Activated CD8-positive, alpha-beta memory T cell treated with anti-CD3 and anti-CD28 coated beads, Interleukin-2, amount 50 U/mL, for 48 hours (primary cell): ENCODE measurements at regions not wholly inside any gene's neighbourhood (a gene's known extent, or its start where the extent isn't known, plus 50 kb on each side); places are given as distances from the start of the nearest gene placed in this dataset.
A peak's percentile ranks its signal among the peaks of the same experiment; 100 is the strongest.

Experiments used
- DNase-seq: peaks from one replicate; pipeline ENCODE4 v3.0.0-alpha.2; 2020

DNA sequence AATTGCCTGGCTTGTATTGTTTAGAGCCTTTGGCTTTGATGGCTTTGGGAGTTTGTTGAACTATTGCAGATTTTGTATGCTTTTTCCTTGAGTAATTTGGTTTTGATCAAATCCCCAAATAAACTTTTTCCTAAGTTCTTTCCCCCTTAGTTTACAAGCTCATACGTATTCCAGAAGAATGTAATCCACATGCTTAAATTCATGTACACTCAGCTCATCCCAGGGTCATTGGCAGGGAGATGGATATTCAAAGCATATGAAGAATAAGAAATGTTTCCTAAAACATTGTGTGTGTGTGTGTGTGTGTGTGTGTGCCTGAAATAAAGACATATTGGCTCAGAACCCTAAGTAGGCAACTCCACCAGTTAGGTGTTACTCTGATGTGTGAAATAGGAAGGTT lies 89.4 kb downstream of the TMEM30B start:
- no peak for DNase-seq

DNA sequence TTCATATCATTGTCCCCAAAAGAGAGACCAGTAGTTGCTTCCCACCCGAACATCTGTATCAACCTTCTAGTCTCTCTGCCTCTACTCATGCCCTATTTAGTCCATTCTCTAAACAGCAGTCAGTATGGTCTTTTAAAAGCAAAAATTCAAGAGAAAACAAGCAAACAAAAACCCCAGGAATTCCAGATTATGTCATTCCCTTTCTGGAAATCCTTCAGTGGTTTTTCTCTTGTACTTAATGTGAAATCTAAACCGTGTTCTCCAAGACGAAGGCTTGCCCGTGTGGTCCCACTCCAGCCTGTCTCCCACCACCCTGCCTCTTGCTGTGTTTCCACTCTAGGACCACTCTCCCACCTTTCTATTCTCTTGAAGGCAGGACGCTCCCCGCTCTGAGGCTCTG lies 90.8 kb downstream of the TMEM30B start:
- no peak for DNase-seq

DNA sequence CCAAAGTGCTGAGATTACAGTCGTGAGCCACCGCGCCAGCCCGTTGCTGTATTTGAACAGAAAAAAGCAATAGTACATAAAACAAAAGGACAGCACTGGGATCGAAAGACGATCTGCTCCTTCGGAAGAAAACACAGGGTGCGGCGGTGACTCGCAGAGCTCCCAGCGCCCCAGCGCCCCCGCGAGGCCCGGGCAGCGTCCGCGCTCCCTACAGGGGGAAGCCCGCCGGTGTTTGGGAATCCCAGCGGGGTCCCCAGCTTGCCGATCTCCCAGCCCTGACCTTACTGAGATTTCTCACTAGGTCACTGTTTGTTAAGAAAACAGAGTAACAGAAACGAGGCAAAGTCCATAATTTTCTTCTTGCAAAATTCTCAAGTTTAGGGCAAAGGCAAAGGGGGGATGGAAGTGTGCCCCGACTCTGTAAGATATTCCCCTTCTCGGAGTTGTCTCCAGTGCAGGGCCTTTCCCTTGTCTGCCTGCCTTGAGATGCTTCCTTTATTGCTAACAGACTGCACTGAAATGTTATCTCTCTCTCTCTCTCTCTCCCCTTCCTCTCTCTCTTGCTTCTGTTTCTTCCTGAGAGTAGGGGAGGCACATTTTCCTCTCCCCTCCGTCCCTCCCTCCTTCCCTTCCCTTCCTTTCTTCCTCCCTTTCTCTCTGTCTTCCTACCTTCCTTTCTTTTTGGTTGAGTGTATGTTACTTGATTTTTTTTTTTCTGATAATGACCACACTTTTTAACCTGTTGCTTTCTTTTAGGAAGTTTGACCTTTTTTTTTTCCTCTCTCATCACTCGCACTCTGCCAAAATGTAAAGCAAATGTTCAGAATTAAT lies 91.9 kb downstream of the TMEM30B start:
- DNase-seq, result peak; percentile 66

DNA sequence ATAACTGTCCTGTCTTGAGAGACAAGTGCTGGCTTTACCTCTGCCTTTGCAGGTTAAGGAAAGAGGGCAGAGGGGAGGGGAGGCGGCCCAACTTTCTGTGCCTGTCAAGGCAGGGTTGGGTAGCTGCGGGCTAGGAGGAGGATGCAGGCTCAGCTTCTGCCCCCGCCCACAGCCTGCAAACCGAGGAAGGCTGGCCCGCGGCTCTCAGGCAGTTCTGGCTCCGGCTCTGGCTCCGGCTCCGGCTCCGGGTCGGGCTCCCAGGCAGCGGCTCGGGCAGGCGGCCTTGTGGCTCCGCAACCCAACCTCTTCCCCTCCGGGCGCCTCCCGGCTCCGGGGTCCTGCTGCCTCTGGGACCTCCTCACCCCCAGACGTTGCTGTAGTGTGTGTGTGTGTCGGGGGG lies 92.9 kb downstream of the TMEM30B start:
- no peak for DNase-seq

DNA sequence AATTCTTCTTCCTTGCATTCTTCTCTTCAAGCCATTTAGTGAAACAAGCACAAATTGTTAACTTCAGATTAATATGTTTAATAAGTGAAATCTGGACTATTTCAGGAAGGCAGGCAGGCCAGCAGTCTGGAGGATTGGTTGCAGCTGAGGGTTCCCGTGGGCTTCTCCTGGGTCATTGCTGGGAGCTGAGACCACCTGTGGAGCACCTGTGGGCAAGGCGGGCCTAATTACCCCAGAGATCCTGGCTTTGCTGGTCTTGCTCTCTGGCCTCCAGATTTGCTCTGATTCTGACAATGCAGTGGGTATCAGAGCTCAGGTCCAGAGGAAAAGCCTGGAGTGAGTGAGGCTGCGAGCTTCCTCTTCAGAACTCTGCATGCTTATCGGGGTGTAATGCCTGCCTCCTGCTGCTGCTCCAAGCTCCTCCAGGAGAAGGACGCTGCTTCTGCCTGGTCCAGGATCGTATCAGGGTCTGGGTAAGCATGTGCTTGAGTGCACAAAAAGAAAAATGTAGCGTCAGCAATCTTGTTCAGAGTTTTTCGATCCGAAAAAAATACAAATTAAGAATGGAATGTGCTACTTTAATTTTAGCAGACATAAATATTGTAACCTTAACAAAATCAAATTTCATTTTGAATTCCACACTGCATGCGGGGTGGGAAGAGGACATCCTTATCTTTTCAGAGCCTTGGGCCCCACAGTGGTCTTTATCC lies 93.8 kb downstream of the TMEM30B start:
- DNase-seq, result no peak

DNA sequence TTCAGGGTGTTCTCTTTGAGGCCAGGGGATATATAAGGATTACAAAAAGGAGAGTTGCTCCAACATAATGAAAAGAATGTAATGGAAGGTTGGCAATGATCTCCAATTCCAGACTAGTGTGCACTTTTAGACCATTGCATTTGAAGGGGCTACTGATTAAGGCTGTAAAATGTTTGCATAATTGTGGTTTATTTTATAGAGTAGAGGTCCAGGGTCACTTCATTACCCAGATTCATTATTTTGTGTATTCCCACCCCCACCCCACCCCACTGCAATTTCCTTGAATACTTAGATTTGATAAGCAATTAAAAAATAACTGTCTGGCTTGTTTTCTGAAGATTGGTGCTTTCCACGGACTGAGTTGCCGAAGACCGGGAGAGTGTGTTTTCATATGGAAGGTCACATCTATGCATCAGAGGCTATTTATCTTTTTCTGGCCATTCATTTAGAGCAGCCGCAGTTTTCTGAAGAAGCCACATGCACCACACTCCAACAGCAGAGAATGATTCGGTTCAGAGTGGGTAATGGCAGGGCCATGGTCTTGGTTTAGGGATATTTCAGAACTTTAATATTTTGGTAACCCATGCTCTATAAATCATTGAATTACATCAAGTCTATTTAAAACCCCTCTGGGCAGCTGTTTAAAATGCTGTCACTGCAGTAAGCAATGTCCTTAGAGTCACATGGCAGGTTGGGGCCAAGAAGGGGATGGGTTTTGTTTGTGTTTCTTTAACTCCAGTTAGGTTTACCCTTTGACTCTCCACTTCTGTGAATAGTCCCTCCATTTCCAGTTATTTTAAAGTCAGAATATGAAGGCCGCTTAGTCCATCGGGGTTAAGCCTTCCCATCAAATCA lies 94.6 kb downstream of the TMEM30B start:
- DNase-seq, result no peak

DNA sequence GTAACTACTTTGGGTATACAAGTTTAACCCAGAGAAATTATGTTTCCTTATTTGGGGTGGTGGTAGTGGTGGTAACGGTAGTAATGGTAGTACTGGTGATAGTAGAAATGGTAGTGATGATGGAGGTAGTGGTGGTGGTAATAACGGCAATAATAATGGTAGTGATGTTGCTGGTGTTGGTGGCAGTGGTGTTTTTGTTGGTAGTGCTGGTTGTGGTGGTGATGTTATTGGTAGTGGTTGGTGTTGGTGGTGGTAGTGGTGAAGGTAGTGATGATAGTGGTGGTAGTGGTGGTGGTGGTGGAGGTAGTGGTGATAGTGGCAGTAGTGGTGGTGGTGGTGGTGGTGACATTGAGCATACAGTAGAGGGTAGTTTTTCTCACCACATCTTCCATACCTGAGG lies 95.6 kb downstream of the TMEM30B start:
- no peak for DNase-seq

DNA sequence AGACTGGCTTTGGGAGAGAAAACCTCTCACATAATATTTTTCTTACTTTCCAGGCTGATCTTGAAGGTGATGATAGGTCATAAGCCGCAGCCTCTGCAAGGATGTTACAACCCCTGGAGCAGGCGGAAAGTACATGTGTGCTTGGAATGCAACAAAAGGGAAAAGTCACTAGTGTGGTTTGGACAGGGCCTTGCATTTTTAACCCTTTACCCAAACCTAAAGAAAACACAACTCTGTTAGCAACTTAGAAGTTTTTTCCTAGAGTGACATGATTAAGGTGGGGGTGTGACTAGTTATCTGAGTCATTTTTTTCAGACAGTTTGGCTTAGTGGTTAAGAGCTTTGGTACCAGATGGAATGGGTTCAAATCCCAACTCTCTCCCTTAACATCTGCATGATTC lies 97.0 kb downstream of the TMEM30B start:
- no peak for DNase-seq

DNA sequence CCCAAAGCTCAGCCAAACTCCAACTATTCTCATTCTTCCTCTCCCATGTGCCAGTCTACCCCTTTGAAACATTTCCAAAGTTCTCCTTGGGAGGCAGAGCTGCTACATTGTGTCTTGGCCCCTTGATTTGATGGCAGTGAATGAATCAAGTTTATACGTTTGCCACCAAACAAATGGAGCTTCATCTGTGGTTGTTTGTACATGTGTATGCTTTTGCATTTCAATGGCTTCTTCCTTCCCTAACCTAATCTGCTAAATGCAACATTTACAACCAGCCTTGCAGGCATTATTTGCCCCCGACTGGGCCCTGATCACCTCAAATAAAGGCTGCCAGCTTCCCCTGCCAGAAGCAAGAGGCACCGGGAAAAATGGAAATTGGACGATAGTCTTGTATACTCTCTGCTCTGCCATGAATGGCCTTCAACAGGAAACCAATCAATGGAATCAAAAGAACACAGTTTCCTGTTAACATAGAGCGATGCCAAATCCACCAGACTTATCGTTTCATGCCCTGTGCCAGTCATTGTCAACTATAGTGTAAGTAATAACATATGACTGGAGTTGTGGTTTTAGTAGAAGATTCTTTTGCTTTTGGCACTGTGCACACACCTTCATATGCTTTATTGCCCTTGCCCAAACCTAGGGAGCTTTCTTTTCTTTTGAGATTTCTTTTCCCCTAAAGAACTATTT lies 97.8 kb downstream of the TMEM30B start:
- no peak for DNase-seq

DNA sequence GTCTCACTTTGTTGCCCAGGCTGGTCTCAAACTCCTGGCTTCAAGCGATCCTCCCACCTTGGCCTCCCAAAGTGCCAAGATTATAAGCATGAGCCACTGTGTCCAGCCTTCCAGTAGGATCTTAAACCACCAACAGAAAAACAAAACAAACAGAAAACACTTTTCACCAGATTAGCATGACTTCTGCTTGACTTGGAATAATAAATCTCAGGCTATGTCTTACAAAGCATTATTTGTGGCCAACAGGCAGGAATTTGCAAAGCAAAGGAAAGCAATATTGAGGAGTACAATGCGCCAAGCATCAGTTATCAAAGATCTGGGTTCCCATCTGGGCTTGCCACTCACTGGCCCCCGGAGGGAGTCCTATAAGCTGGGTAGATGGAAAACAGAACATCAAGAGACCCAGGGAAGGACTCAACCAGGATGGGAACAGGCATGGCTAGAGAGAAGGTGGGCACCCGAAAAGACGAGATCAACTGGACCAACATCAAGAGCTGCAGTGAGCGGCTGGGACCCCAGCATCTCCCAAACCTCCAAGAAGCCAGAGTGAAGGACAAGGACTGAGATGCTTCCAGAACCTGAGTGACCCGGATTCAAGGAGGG lies 101.2 kb downstream of the TMEM30B start:
- DNase-seq, result no peak

DNA sequence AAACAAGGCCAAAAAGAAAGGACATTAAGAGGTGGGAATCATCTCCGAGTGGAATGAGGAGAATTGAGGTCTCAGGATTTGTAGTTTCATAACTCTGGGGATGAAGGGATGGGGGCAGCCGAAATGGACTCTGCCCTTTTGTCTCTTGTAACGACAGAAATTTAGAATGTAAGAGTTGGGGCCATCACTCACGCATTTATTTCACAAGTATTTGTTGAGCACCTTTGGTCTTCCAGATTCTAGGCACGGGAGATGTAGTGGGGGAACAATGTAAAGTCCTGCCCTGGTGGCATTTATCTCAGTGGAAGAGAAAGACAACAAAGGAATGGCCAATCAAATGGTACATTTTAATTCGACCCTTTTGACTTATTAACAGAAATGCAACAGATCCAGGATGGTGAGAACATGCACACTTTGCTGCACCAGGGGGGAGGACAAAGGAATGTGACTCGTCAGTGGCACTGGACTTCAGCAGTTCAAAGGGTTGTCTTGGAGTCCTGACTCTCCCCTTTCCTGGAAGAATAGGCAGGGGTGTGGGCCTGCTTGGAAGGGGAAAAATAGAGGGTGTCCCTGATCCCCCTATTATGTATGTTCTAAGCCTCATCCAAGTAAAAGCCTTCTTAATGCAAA lies 102.0 kb downstream of the TMEM30B start:
- DNase-seq, result no peak

DNA sequence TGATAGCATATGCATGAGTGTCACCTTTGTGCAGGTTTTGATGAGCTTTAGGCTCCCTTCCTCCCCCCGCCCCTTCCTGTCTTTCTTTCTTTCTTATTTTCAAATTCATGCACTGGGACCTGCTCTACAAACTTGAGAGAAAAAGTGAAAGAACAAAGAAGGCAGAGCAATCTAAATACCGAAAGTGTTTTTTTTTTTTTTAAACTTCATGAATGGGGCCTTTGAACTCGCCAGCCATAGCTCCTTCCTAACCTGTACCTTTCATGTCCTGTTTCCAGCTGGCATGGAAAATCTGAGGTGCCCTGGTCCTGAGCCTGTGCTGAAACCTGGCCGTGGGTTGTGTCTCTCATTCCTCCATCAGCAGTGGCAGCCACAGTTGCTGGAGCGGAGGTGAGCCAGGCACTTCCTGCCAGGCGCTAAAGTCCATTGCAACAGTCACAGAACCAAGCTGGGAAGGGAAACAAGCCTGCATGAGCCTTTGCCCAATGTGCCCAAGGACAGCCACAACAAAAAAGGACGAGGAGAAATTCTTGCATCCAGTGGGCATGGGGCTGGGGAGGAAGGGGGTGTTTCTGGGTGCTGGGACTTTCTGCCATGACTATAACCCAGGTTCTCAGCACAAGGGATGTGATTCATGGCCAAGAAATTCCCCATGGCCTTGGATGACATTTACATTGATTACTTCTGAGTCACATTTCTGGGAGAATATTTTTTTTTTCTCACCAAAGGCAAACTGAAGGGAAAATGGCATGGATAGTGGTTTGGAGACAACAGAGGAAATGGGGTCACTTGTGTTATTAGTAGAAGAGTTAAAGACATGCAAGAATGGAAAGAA lies 102.7 kb downstream of the TMEM30B start:
- peak; percentile 59 for DNase-seq

DNA sequence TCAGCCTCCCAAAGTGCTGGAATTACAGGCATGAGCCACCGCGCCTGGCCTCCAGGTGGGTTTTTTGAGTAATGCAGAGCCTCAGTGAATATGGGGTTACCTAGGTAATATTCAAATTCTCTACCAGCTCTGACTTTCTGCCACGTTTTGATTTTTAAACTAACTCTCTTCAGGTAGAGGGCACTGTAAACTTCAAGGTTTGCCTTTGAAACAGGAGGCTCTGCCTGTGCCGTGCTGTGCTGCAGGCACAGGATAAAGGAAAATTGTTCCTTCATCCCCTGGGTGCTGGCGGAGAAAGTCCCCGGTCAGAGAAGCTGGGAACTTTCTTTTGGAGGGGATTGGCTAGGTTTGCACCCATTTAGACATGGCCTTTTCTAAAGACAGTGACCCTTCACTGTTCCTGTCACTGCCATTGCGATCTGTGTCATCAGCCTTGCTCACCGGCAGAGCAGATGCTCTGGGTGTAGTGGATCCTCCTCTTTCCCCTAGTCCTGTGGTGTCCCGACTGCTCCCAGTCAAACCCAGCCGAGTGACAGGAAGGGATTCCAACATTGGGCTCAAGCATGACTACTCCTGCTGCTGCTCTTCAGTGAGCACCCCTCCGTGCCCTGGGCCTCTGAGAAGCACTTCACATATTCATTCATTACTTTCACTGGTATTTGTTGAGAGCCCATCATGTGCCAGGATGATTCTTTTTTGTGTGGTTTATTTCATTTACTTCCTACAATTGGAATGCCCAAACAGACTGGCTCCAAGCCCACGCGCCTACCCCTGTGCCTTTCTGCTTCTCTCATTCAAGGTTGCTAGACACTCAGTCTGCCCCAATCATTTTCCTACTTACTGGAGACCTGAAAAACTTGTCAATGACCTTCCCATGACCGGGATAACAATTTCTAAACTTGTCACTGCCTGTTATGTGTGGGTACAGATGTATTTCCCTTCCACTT lies 103.6 kb downstream of the TMEM30B start:
- DNase-seq, result no peak

DNA sequence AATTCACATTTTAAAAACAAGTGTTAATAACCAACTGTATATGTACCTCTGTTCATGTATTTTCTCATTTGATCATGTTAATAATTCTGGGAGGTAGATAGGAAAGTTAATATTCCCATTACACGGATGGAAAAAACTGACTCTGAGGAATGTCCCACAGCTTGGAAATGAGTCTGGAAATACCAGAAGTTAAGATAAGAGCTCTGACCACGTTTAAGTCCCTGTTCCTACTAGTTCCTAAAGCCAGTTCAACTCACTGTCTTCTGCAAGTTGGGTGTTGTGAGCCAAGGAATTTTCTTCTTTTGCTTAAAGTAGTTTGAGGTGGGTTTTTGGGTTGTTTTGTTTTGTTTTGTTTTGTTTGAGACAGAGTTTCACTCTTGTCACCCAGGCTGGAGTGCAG lies 104.5 kb downstream of the TMEM30B start:
- DNase-seq, result no peak

DNA sequence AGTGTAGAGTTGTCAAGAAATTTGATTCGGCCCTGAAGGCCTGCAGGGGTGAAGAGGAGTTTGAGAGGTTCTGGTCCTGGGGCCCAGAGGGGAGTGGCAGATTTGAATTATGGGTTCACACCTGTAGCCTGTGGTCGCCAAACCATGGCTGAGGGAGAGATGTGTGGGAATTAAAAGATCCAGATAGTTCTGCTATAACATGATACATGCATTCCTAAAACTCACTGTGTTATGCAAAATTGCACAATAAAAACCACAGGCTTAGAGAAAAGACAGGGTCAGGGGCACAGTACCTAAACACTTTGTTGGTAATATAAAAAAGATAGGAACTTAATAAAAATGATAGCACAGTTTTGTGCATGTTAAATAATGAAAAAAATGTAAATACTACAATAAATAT lies 106.2 kb downstream of the TMEM30B start:
- no peak for DNase-seq

DNA sequence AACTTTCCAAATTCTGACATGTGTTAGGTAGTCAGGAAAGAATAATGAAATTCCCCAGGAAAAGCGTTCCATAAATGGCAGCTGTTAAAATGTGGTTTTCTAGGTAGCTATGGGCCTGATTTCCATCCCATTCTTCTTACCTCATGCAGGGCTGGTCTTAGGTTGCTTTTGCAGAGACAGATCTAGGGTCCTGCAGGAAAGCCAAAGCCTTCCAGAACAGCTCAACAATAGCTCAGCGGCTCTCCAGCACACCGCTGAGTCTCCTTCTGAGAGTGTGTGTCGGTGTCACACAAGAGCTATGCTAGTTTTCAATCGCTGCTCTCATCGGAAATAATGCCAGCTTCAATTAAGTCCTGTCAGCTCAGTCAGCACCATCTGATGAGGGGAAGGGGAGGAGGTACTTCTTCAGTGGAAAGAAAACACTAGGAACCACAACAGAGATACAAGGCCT lies 106.7 kb downstream of the TMEM30B start:
- no peak for DNase-seq

DNA sequence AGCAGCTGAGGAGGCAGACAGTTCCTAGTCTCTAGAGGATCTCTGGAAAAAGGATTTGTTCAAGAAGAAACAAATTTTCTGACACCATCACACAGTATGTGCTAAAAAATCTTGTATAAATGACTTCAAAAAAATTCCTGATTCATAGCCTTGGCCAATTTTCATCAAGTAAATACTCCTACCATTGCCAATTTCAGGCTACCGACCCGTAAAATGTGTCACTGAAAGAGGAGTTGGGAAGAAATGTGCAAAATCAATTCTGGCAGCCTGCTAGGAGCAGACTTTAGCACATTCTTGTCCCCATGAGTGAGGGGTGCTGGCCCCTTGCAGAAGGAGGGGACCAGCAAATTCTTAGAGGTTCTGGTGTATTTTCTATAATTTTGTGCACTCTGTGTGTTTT lies 109.4 kb downstream of the TMEM30B start:
- no peak for DNase-seq

DNA sequence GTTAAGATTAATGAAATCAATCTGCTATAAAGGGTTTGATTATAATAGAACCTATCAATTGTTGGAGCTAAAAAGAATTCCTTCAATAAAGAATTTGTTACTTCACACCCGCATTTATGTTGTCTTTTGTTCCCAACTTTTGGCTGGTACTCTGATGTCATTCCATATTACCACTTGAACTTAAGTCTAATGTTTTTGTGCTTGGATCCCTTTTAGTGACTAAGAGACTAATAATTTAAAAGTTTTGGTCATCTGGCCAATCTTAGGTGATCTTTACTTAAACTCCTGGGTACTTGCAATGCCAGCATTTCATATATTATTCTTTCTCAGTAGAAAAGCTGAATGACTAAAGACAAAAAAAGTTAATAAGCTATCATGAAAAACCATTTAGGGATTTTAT lies 113.0 kb downstream of the TMEM30B start:
- DNase-seq, result no peak

DNA sequence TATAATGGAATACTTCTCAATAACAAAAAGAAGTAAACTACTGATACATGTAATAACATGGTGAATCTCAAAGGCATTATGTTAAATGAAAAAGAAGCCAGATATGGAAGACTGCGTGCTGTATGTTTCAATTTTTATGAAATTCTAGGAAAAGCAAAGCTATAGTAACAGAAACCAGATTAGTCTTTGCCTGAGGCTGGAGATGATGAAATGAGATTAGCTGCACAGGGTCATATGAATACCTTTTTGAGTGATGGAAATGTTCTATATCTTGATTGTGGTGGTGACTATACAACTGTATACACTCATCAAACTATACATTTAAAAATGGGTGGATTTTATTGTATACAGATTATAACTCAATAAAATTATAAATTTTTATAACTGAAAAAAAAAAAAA lies 113.5 kb downstream of the TMEM30B start:
- DNase-seq, result no peak

DNA sequence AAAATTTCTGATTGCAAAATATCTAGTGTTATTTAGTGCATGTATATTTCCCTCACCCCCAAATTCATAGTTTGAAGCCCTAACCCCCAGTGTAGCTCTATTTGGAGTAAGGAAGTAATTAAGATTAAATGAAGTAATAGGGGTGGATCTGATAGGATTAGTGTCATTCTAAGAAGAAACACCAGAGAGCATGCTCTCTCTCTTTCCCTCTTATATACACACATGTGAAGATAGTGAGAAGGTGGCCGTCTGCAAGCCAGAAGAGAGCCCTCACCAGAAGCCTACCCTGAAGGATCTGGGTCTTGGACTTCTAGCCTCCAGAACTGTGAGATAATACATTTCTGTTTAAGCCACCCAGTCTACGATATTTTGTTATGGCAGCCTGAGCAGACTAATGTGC lies 120.3 kb downstream of the TMEM30B start:
- DNase-seq, result no peak
